Body of pancreas (tissue), 4 donors: ENCODE measurements at regions not wholly inside any gene's neighbourhood (a gene's known extent, or its start where the extent isn't known, plus 50 kb on each side); places are given as distances from the start of the nearest gene placed in this dataset.

Experiments used
- POLR2A ChIP-seq, 3 donors: fragments of 450-650 bp; IDR thresholded peaks; one replicate each; pipeline ENCODE4 v1.6.1; 2016; ENCODE audit warnings: antibody characterized with exemption in 3 of 3, mild to moderate bottlenecking in 2 of 3
- TF ChIP-seq, protein P1 (sequence below), 7 experiments: fragments of 450-650 bp in 4 of 7; fragments of 200-600 bp in 3 of 7; sonication (generic) in 3 of 7; IDR thresholded peaks; one replicate each; pipeline ENCODE4 v1.5.1; 2016 to 2019; ENCODE audit warnings: antibody characterized with exemption in 7 of 7

GRCh38 chr5:123283499-123283898 is 139.7 kb downstream of the CEP120 start:
- TF ChIP-seq POLR2A (IDR thresholded peaks at IDR 0.05) = no peak
- TF ChIP-seq, protein P1, sequence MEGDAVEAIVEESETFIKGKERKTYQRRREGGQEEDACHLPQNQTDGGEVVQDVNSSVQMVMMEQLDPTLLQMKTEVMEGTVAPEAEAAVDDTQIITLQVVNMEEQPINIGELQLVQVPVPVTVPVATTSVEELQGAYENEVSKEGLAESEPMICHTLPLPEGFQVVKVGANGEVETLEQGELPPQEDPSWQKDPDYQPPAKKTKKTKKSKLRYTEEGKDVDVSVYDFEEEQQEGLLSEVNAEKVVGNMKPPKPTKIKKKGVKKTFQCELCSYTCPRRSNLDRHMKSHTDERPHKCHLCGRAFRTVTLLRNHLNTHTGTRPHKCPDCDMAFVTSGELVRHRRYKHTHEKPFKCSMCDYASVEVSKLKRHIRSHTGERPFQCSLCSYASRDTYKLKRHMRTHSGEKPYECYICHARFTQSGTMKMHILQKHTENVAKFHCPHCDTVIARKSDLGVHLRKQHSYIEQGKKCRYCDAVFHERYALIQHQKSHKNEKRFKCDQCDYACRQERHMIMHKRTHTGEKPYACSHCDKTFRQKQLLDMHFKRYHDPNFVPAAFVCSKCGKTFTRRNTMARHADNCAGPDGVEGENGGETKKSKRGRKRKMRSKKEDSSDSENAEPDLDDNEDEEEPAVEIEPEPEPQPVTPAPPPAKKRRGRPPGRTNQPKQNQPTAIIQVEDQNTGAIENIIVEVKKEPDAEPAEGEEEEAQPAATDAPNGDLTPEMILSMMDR (IDR thresholded peaks at IDR 0.05) = no peak
